B cell (primary cell): ENCODE measurements at regions not wholly inside any gene's neighbourhood (a gene's known extent, or its start where the extent isn't known, plus 50 kb on each side); places are given as distances from the start of the nearest gene placed in this dataset.

Experiments
- EZH2 ChIP-seq: IDR thresholded peaks from 2 replicates; pipeline ENCODE4 v1.6.1; 2012; ENCODE audit warnings: borderline replicate concordance, low read depth, mild to moderate bottlenecking, moderate library complexity, low read length; ENCODE audit not compliant: insufficient read depth, poor library complexity, severe bottlenecking
- TF ChIP-seq, protein P1 (sequence below): fragments of 200-600 bp; IDR thresholded peaks from one replicate; pipeline ENCODE4 v1.8.0; 2022; ENCODE audit warnings: antibody characterized with exemption, mild to moderate bottlenecking

- TF ChIP-seq, protein P1, sequence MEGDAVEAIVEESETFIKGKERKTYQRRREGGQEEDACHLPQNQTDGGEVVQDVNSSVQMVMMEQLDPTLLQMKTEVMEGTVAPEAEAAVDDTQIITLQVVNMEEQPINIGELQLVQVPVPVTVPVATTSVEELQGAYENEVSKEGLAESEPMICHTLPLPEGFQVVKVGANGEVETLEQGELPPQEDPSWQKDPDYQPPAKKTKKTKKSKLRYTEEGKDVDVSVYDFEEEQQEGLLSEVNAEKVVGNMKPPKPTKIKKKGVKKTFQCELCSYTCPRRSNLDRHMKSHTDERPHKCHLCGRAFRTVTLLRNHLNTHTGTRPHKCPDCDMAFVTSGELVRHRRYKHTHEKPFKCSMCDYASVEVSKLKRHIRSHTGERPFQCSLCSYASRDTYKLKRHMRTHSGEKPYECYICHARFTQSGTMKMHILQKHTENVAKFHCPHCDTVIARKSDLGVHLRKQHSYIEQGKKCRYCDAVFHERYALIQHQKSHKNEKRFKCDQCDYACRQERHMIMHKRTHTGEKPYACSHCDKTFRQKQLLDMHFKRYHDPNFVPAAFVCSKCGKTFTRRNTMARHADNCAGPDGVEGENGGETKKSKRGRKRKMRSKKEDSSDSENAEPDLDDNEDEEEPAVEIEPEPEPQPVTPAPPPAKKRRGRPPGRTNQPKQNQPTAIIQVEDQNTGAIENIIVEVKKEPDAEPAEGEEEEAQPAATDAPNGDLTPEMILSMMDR, result no peak
- TF ChIP-seq EZH2, result no peak
Measured at GRCh38 chr9:81408951-81409350, 280.4 kb downstream of the TLE1 start.
